SJCRH30 (cell line): ENCODE measurements at regions not wholly inside any gene's neighbourhood (a gene's known extent, or its start where the extent isn't known, plus 50 kb on each side); places are given as distances from the start of the nearest gene placed in this dataset.
"Not testable (repeated sequence)": the region's sequence is repeated elsewhere in the genome, so short reads cannot be mapped to it uniquely, and the experiment has no call there.

Source experiments
- DNase-seq, 2 experiments: peaks; one replicate each; pipeline ENCODE4 v3.0.0-alpha.2; 2015 to 2020
- H3K27ac ChIP-seq: fragments of 250-450 bp; sonication (Bioruptor Pico); 2 replicates; pipeline ENCODE4 v1.5.1; 2020; ENCODE audit warnings: mild to moderate bottlenecking, moderate library complexity
- H3K27me3 ChIP-seq: fragments of 250-450 bp; sonication (Bioruptor Pico); 2 replicates; pipeline ENCODE4 v1.5.1; 2020; ENCODE audit warnings: mild to moderate bottlenecking, moderate library complexity
- H3K36me3 ChIP-seq: fragments of 250-450 bp; sonication (Bioruptor Pico); 2 replicates; pipeline ENCODE4 v1.5.1; 2020; ENCODE audit warnings: mild to moderate bottlenecking, moderate library complexity
- H3K4me1 ChIP-seq: fragments of 250-450 bp; sonication (Bioruptor Pico); 2 replicates; pipeline ENCODE4 v1.5.1; 2020; ENCODE audit warnings: mild to moderate bottlenecking, moderate library complexity
- H3K4me3 ChIP-seq: fragments of 250-450 bp; sonication (Bioruptor Pico); 2 replicates; pipeline ENCODE4 v1.5.1; 2020; ENCODE audit warnings: mild to moderate bottlenecking, moderate library complexity
- H3K9me3 ChIP-seq: fragments of 250-450 bp; sonication (Bioruptor Pico); replicated peaks from 2 replicates; pipeline ENCODE4 v1.5.1; 2020; ENCODE audit warnings: mild to moderate bottlenecking, moderate library complexity

GRCh38 chr1:610538-610937 lies 75.9 kb downstream of the OR4F16 start:
- H3K4me3 ChIP-seq, H3K9me3 ChIP-seq, H3K27me3 ChIP-seq, H3K4me1 ChIP-seq, H3K36me3 ChIP-seq, DNase-seq, H3K27ac ChIP-seq: not testable (repeated sequence)

DNA sequence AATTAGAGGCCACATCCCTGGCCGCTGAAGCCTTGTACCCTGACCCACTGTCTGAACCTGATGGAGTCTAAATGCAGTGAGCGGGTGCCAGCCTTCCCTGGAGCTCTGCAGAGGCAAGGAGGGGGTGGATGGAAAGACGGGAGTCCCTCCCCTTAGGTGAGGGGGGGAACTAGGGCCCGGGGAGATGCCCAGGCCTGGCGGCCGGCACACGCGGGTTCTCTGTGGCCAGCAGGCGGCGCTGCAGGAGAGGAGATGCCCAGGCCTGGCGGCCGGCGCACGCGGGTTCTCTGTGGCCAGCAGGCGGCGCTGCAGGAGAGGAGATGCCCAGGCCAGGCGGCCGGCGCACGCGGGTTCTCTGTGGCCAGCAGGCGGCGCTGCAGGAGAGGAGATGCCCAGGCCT lies 77.3 kb downstream of the OR4F16 start:
- H3K27ac ChIP-seq, H3K9me3 ChIP-seq, H3K36me3 ChIP-seq, H3K27me3 ChIP-seq, DNase-seq, H3K4me3 ChIP-seq, H3K4me1 ChIP-seq: not testable (repeated sequence)

DNA sequence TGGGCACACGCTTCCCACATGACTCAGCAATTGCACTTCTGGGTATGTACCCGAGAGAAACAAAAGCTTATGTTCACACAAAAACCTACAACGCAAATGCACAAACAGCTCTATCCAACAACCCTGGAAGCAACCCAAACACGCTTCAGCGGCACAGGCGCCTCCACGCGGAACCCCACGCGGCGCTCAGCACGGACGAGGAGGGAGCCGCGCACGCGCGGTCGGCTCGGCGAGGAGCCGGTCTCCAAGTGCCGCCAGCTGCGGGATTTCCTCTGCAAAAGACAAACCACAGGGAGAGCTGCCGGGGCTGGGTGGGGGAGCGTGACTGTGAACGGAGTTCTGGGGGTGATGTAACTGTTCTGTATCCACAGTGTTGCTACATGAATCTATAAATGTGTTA lies 81.2 kb downstream of the OR4F16 start:
- H3K4me1 ChIP-seq, H3K9me3 ChIP-seq, H3K36me3 ChIP-seq, H3K27me3 ChIP-seq: not testable (repeated sequence)
- H3K4me3 ChIP-seq, result peak overlapping the region; percentile 65
- DNase-seq, result peak in 1 of 2 experiments; percentile 83
- peak overlapping the region; percentile 90 for H3K27ac ChIP-seq

GRCh38 chr1:588211-588610 lies 98.2 kb downstream of the OR4F16 start:
- not testable (repeated sequence) for H3K27me3 ChIP-seq, H3K36me3 ChIP-seq, H3K4me1 ChIP-seq, DNase-seq, H3K4me3 ChIP-seq, H3K9me3 ChIP-seq, H3K27ac ChIP-seq

GRCh38 chr1:585992-586391 lies 100.5 kb downstream of the OR4F16 start:
- not testable (repeated sequence) for H3K9me3 ChIP-seq, H3K27me3 ChIP-seq, H3K4me1 ChIP-seq, H3K36me3 ChIP-seq, H3K27ac ChIP-seq, H3K4me3 ChIP-seq
- DNase-seq, result peak in 1 of 2 experiments; percentile 79
